Caco-2 (cell line): ENCODE measurements at regions not wholly inside any gene's neighbourhood (a gene's known extent, or its start where the extent isn't known, plus 50 kb on each side); places are given as distances from the start of the nearest gene placed in this dataset.

Experiments used
- BruUV-seq: library from RNA; stranded (reverse); fragments of 400-500 nt; replicated peaks from 2 replicates; lab custom pipeline; 2021; lab: Mats Ljungman, UMichigan
- CTCF ChIA-PET: fragments of 300-600 bp; sonication (Branson Sonifier 250); formaldehyde crosslinking; loops from one replicate; lab custom pipeline; 2022; ENCODE audit warnings: antibody characterized with exemption; lab: Charles Lee
- POLR2A ChIA-PET: fragments of 300-600 bp; sonication (Branson Sonifier 250); formaldehyde crosslinking; loops from one replicate; lab custom pipeline; 2022; ENCODE audit warnings: antibody characterized with exemption; lab: Charles Lee
- DNase-seq, 2 experiments: peaks; one replicate each; pipeline versions ENCODE4 v3.0.0 to v3.0.0-alpha.2; 2020 to 2022
- H3K27me3 ChIP-seq: replicated peaks from 2 replicates; pipeline ENCODE4 v1.6.0; 2011; ENCODE audit warnings: low read length; ENCODE audit not compliant: control insufficient read depth, insufficient read depth
- H3K36me3 ChIP-seq: 2 replicates; pipeline ENCODE4 v1.5.1; 2011; ENCODE audit warnings: low read length; ENCODE audit not compliant: control insufficient read depth, insufficient read depth
- H3K4me1 ChIP-seq: fragments of 250-450 bp; sonication (Bioruptor Pico); 2 replicates; pipeline ENCODE4 v1.5.1; 2020; ENCODE audit warnings: mild to moderate bottlenecking
- H3K4me3 ChIP-seq: 2 replicates; pipeline ENCODE4 v1.5.1; 2011; ENCODE audit warnings: low read depth, mild to moderate bottlenecking, control low read depth, low read length
- H3K9me3 ChIP-seq: fragments of 250-450 bp; sonication (Bioruptor Pico); 2 replicates; pipeline ENCODE4 v1.5.1; 2020; ENCODE audit warnings: mild to moderate bottlenecking, moderate library complexity
- H3K27ac Mint-ChIP-seq: one replicate; pipeline ENCODE4 v1.8.0; 2022; ENCODE audit warnings: mixed read lengths; ENCODE audit not compliant: unreplicated experiment
- H3K27me3 Mint-ChIP-seq: one replicate; pipeline ENCODE4 v1.8.0; 2022; ENCODE audit warnings: mixed read lengths; ENCODE audit not compliant: insufficient read depth, unreplicated experiment
- H3K36me3 Mint-ChIP-seq: one replicate; pipeline ENCODE4 v1.8.0; 2022; ENCODE audit warnings: mild to moderate bottlenecking, mixed read lengths; ENCODE audit not compliant: insufficient read depth, unreplicated experiment
- H3K4me1 Mint-ChIP-seq: one replicate; pipeline ENCODE4 v1.8.0; 2022; ENCODE audit warnings: low read depth, mixed read lengths; ENCODE audit not compliant: unreplicated experiment
- H3K4me3 Mint-ChIP-seq: one replicate; pipeline ENCODE4 v1.8.0; 2022; ENCODE audit warnings: mild to moderate bottlenecking, moderate library complexity, mixed read lengths; ENCODE audit not compliant: unreplicated experiment
- H3K9me3 Mint-ChIP-seq: one replicate; pipeline ENCODE4 v1.8.0; 2022; ENCODE audit warnings: mixed read lengths; ENCODE audit not compliant: unreplicated experiment
- CTCF ChIP-seq, 2 experiments: fragments of 200-600 bp in 1 of 2; IDR thresholded peaks; 1 replicate in 1 of 2; 2 replicates in 1 of 2; pipeline versions ENCODE4 v1.5.1 to v1.8.0; 2011 to 2022; ENCODE audit warnings: antibody characterized with exemption in 1 of 2, control low read depth in 1 of 2, inconsistent platforms in 1 of 2, low read depth in 1 of 2, low read length in 1 of 2, mild to moderate bottlenecking in 1 of 2, moderate library complexity in 1 of 2; ENCODE audit not compliant: insufficient read depth in 1 of 2, severe bottlenecking in 1 of 2, unreplicated experiment in 1 of 2
- intact Hi-C: fragments of 100-400 bp; cut with micrococcal nuclease; formaldehyde crosslinking; loops from one replicate; pipeline ENCODE4 v1.10.0; 2022; ENCODE audit not compliant: unreplicated experiment

GRCh38 chr1:10868599-10868965 is 72.1 kb upstream of the CASZ1 start:
- no peak overlapping the region for H3K4me3 ChIP-seq
- no peak overlapping the region for H3K27ac Mint-ChIP-seq
- peaks cover 5% of the 10 kb centered on the region for H3K4me1 Mint-ChIP-seq
- DNase-seq: no peak
- peaks cover 17% of the 10 kb centered on the region for H3K27me3 Mint-ChIP-seq
- ChIA-PET POLR2A (no interaction called here), CTCF (no interaction called here)
- no peak overlapping the region for H3K4me3 Mint-ChIP-seq
- no peaks in the 10 kb centered on the region for H3K36me3 Mint-ChIP-seq
- TF ChIP-seq CTCF (IDR thresholded peaks at IDR 0.05; ENCODE audit: insufficient read depth in 1 of 2, low read depth in 1 of 2, low read length in 1 of 2, severe bottlenecking in 1 of 2, unreplicated experiment in 1 of 2): no peak
- peaks cover 14% of the 10 kb centered on the region for H3K4me1 ChIP-seq
- BruUV-seq: no TSS peak
- intact Hi-C loops: loop anchor here (5.0 kb wide), 1 partner anchor 356 kb away; no protein-coding TSS in a partner anchor
- H3K9me3 ChIP-seq: no peaks in the 10 kb centered on the region
- no peaks in the 10 kb centered on the region for H3K9me3 Mint-ChIP-seq
- H3K27me3 ChIP-seq: no peaks in the 10 kb centered on the region
- H3K36me3 ChIP-seq: no peaks in the 10 kb centered on the region

- Mint-ChIP-seq H3K36me3 (no peaks in the 10 kb centered on the region), H3K9me3 (no peaks in the 10 kb centered on the region), H3K27me3 (peaks cover 7% of the 10 kb centered on the region), H3K4me1 (peaks cover 5% of the 10 kb centered on the region), H3K27ac (no peak overlapping the region), H3K4me3 (no peak overlapping the region)
- ChIA-PET CTCF (interaction anchor here (0.6 kb wide), 1 partner anchor 964 kb away, joined by 6 read pairs; no protein-coding TSS in a partner anchor), POLR2A (no interaction called here)
- no TSS peak for BruUV-seq
- Histone ChIP-seq H3K4me1 (peaks cover 14% of the 10 kb centered on the region), H3K36me3 (no peaks in the 10 kb centered on the region), H3K27me3 (no peaks in the 10 kb centered on the region), H3K9me3 (no peaks in the 10 kb centered on the region), H3K4me3 (no peak overlapping the region)
- intact Hi-C loops: loop anchor here (1.0 to 5.0 kb wide), 2 partner anchors 178 to 358 kb away; no protein-coding TSS in a partner anchor
- TF ChIP-seq CTCF (IDR thresholded peaks at IDR 0.05; ENCODE audit: insufficient read depth in 1 of 2, low read depth in 1 of 2, low read length in 1 of 2, severe bottlenecking in 1 of 2, unreplicated experiment in 1 of 2): no peak
- no peak for DNase-seq
These were observed 73.5 kb upstream of the CASZ1 start for GRCh38 chr1:10869933-10870332.

GRCh38 chr1:10870493-10871096 is 74.1 kb upstream of the CASZ1 start:
- intact Hi-C loops: no loop called here
- ChIA-PET POLR2A (no interaction called here), CTCF (interaction anchor here (0.6 kb wide), 1 partner anchor 965 kb away, joined by 6 read pairs; no protein-coding TSS in a partner anchor)
- Histone ChIP-seq H3K4me3 (no peak overlapping the region), H3K4me1 (peaks cover 14% of the 10 kb centered on the region), H3K36me3 (no peaks in the 10 kb centered on the region), H3K9me3 (no peaks in the 10 kb centered on the region), H3K27me3 (no peaks in the 10 kb centered on the region)
- Mint-ChIP-seq H3K27ac (no peak overlapping the region), H3K4me3 (no peak overlapping the region), H3K36me3 (no peaks in the 10 kb centered on the region), H3K4me1 (peaks cover 5% of the 10 kb centered on the region), H3K27me3 (peaks cover 4% of the 10 kb centered on the region), H3K9me3 (no peaks in the 10 kb centered on the region)
- no peak for DNase-seq
- BruUV-seq: no TSS peak
- TF ChIP-seq CTCF (IDR thresholded peaks at IDR 0.05; ENCODE audit: insufficient read depth in 1 of 2, low read depth in 1 of 2, low read length in 1 of 2, severe bottlenecking in 1 of 2, unreplicated experiment in 1 of 2): no peak
